A673 (cell line): ENCODE measurements at regions not wholly inside any gene's neighbourhood (a gene's known extent, or its start where the extent isn't known, plus 50 kb on each side); places are given as distances from the start of the nearest gene placed in this dataset.

Experiments
- BruUV-seq: library from RNA; stranded (reverse); fragments of 400-500 nt; replicated peaks from 2 replicates; lab custom pipeline; 2021; lab: Mats Ljungman, UMichigan
- CTCF ChIA-PET: fragments of 300-600 bp; sonication (Branson Sonifier 250); formaldehyde crosslinking; loops from one replicate; lab custom pipeline; 2022; ENCODE audit warnings: antibody characterized with exemption; lab: Charles Lee
- POLR2A ChIA-PET: fragments of 300-600 bp; sonication (Branson Sonifier 250); formaldehyde crosslinking; loops from one replicate; lab custom pipeline; 2022; ENCODE audit warnings: antibody characterized with exemption; ENCODE audit not compliant: low non-redundant PET; lab: Charles Lee
- DNase-seq: peaks from one replicate; pipeline ENCODE4 v3.0.0-alpha.2; 2015; ENCODE audit warnings: low spot score
- H3K27ac ChIP-seq: fragments of 200-600 bp; sonication (generic); 2 replicates; pipeline ENCODE4 v1.5.1; 2016; ENCODE audit warnings: mixed run types, low read depth, mild to moderate bottlenecking, mixed read lengths, antibody characterized with exemption, low read length; ENCODE audit not compliant: poor library complexity, severe bottlenecking
- H3K27me3 ChIP-seq: fragments of 200-600 bp; sonication (generic); replicated peaks from 2 replicates; pipeline ENCODE4 v1.6.1; 2017; ENCODE audit warnings: mixed run types, low read depth, mild to moderate bottlenecking, mixed read lengths, antibody characterized with exemption, low read length; ENCODE audit not compliant: insufficient read depth, poor library complexity
- H3K36me3 ChIP-seq: fragments of 200-600 bp; sonication (generic); 2 replicates; pipeline ENCODE4 v1.6.1; 2016; ENCODE audit warnings: mixed run types, mild to moderate bottlenecking, mixed read lengths, antibody characterized with exemption, low read length; ENCODE audit not compliant: insufficient read depth, poor library complexity, severe bottlenecking
- H3K4me1 ChIP-seq: fragments of 200-600 bp; sonication (generic); 2 replicates; pipeline ENCODE4 v1.6.1; 2017; ENCODE audit warnings: mixed run types, mild to moderate bottlenecking, mixed read lengths, antibody characterized with exemption, low read length; ENCODE audit not compliant: insufficient read depth, poor library complexity, severe bottlenecking
- H3K4me3 ChIP-seq: fragments of 200-600 bp; sonication (generic); 2 replicates; pipeline ENCODE4 v1.5.1; 2016; ENCODE audit warnings: low read depth, mixed run types, mild to moderate bottlenecking, mixed read lengths, low read length; ENCODE audit not compliant: poor library complexity, severe bottlenecking
- H3K9me3 ChIP-seq: fragments of 200-600 bp; sonication (generic); 2 replicates; pipeline ENCODE4 v1.6.1; 2016; ENCODE audit warnings: mixed run types, low read depth, mild to moderate bottlenecking, mixed read lengths, antibody characterized with exemption, low read length; ENCODE audit not compliant: poor library complexity, severe bottlenecking
- CTCF ChIP-seq: fragments of 300-800, 200-600 bp; sonication (generic); conservative IDR thresholded peaks from 2 replicates; pipeline ENCODE4 v1.5.1; 2017; ENCODE audit warnings: low read depth, mild to moderate bottlenecking, antibody characterized with exemption, low read length, moderate library complexity, mixed read lengths
- EZH2 ChIP-seq: fragments of 200-600 bp; sonication (generic); IDR thresholded peaks from 2 replicates; pipeline ENCODE4 v1.6.1; 2017; ENCODE audit warnings: borderline replicate concordance, low read depth, mild to moderate bottlenecking, mixed read lengths, antibody characterized with exemption, low read length; ENCODE audit not compliant: poor library complexity, severe bottlenecking
- intact Hi-C: fragments of 100-400 bp; cut with micrococcal nuclease; formaldehyde crosslinking; loops from one replicate; pipeline ENCODE4 v1.10.0; 2022; ENCODE audit not compliant: unreplicated experiment

- no peak overlapping the region for H3K27ac ChIP-seq
- CTCF ChIA-PET, result interaction anchor here (0.6 kb wide), 1 partner anchor 254 kb away, joined by 3 read pairs; no protein-coding TSS in a partner anchor
Measured at GRCh38 chr2:120825370-120826259, 89.9 kb downstream of the GLI2 start.

GRCh38 chr2:120826260-120826648 lies 90.6 kb downstream of the GLI2 start:
- POLR2A ChIA-PET, result no interaction called here

More at GRCh38 chr2:120825370-120826259, 89.9 kb downstream of the GLI2 start:
- Histone ChIP-seq H3K4me1 (peaks cover 27% of the 10 kb centered on the region), H3K27me3 (no peaks in the 10 kb centered on the region), H3K9me3 (no peaks in the 10 kb centered on the region), H3K4me3 (no peak overlapping the region), H3K36me3 (no peaks in the 10 kb centered on the region)
- POLR2A ChIA-PET, result no interaction called here
- intact Hi-C loops, result no loop called here
- TF ChIP-seq CTCF, result no peak
- no peak for TF ChIP-seq EZH2
- DNase-seq, result peak; percentile 70
- no TSS peak for BruUV-seq

DNA sequence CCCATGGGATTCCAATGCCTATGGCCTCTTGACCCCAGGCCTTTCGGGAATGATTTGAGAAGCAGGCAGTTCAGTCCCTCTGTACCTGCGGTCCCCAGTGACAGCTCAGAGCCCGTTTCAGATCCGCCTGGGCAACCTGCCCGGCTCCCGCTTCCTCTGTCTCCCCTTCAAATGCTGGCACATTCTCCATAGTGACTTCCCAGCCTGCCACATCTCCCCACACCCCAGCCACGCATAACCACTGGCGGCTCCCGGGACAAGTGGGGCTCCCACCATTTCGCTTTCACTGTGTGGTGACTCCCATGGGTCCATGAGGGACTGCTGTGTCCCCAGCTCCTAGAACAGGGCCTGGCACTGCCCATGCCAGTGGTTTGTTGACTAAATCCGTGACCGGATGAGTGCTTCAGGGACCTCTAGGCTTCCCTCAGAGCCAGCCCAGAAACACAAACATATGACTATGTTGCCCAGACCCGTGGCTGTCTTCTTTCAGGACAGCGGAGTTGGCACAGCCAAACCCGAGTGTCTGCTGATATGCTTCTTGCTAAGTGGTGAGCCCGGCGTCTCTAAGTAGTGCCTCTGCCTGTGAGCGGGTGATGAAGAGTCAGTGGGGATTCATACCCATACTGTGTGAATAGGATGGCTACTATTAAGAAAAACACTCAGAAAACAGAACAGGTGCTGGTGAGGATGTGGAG lies 91.2 kb downstream of the GLI2 start:
- ChIA-PET POLR2A (no interaction called here), CTCF (interaction anchor here (0.6 kb wide), 1 partner anchor 252 kb away, joined by 3 read pairs; no protein-coding TSS in a partner anchor)
- TF ChIP-seq CTCF (no peak), EZH2 (no peak)
- Histone ChIP-seq H3K36me3 (no peaks in the 10 kb centered on the region), H3K9me3 (no peaks in the 10 kb centered on the region), H3K4me3 (no peak overlapping the region), H3K27me3 (no peaks in the 10 kb centered on the region), H3K27ac (no peak overlapping the region), H3K4me1 (peaks cover 18% of the 10 kb centered on the region)
- DNase-seq, result no peak
- intact Hi-C loops, result no loop called here
- BruUV-seq, result no TSS peak

More at GRCh38 chr2:120826260-120826648, 90.6 kb downstream of the GLI2 start:
- Histone ChIP-seq H3K27ac (no peak overlapping the region), H3K9me3 (no peaks in the 10 kb centered on the region), H3K4me1 (peaks cover 20% of the 10 kb centered on the region), H3K4me3 (no peak overlapping the region), H3K27me3 (no peaks in the 10 kb centered on the region), H3K36me3 (no peaks in the 10 kb centered on the region)
- CTCF ChIA-PET, result interaction anchor here (0.6 kb wide), 1 partner anchor 253 kb away, joined by 3 read pairs; no protein-coding TSS in a partner anchor
- no TSS peak for BruUV-seq
- intact Hi-C loops, result no loop called here
- DNase-seq, result no peak
- no peak for TF ChIP-seq EZH2
